Stimulated activated CD4-positive, alpha-beta T cell treated with anti-CD3 and anti-CD28 coated beads, Interleukin-15, amount 100 ng/mL, for 24 hours (primary cell): ENCODE measurements at regions not wholly inside any gene's neighbourhood (a gene's known extent, or its start where the extent isn't known, plus 50 kb on each side); places are given as distances from the start of the nearest gene placed in this dataset.
"Not testable (repeated sequence)": the region's sequence is repeated elsewhere in the genome, so short reads cannot be mapped to it uniquely, and the experiment has no call there.

Experiments used
- DNase-seq: peaks from one replicate; pipeline ENCODE4 v3.0.0-alpha.2; 2020

- DNase-seq = no peak
Observed at GRCh38 chr2:239801404-239802184, 223.5 kb downstream of the NDUFA10 start.

DNA sequence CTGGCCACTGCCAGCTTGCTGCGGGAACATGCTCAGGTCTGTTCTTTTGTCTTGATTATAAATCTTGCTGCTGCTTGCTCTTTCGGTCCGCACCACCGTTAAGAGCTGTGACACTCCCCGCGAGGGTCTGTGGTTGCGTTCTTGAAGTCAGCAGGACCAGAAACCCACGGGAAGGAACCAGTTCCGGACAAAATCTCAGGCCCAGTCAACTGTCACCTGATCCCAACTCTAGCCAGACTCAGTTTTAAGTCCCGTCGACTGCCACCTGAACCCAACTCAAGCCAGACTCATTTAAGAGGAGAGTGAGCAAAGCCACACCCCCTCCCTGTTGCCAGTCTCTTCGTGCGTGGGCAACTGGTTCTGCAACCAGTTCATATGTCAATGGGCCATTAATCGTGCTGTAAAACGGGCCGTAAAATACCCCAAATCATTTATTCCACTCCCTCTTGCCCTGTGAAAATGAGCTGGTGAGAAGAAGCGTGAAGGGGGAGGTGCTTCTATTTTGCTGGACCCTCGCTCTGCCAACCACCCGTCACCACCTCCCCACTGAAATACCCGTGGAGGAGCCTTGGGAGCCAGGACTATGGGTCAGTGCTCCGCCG lies 224.3 kb downstream of the NDUFA10 start:
- DNase-seq = no peak

DNA sequence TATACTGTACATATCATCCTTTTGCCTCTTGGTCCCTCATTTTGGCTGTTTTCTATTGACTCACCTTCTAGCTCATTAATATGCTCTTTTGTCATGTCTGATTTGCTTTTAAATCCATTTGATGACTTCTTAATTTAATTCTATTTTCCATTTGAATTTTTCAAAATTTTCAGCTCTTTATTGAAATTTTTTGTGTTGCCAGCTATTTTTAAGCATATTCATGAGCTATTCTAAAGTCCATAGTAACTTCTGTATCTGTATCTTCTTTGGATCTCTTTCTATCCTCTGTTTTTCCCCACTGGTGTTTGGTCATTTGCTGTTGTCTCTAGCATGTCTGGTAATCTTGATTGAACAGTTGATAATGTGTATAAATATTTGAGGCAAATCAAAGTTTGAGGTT lies 227.8 kb downstream of the NDUFA10 start:
- no peak for DNase-seq

- DNase-seq = not testable (repeated sequence)
Observed at GRCh38 chr2:239795761-239796160, 229.4 kb downstream of the NDUFA10 start.

GRCh38 chr2:239793836-239794235 lies 231.3 kb downstream of the NDUFA10 start:
- DNase-seq = no peak

DNA sequence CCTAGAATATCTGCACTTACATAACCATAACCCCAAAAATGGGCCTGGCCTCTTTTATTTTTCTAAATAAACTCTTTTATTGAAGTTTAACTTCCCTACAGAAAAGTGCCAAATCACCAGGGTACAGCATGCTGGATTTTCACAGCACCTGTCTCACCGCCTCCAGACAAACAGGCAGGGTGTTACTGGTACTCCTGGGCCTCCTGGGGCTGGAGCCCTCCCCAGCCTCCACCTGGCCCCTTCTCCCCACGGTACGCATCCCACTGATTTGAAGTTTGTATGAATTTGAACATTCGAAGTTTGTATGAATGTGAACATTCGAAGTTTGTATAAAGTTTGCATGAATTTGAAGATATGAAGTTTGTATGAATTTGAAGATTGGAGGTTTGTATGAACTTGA lies 232.1 kb downstream of the NDUFA10 start:
- DNase-seq = no peak

DNA sequence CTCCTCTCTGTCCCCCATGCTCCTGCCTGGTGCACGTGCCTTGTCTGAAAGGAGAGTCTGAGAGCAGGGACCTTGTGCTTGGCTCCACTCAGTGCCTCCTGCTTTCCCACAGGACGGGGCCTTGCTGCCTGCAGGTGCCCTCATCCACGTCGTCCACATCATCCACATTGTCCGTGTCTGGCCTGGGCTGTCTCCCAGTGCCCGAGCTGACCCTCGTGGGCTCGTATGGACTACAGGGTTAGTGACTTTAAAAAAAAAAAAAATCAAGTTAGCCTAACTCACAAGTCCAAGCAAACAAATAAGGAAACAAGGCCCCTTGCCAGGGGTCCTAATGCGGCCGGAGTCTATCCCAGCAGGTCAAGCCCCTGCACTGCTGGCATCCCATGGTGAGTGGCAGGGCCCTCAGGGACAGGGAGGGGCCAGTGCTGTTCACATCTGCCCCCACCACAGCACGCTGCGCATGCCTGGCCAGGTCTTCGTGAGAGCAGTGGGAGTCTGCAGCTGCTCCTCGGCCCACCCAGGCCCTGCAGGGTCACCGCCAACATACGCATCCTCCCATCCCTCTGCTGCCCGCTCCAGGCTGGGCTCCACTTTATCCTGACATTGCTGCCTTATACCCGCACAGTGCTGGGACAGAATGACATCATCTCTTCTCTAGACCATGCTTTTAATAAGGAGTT lies 232.6 kb downstream of the NDUFA10 start:
- DNase-seq = no peak

- no peak for DNase-seq
Observed at GRCh38 chr2:239791526-239792404, 233.4 kb downstream of the NDUFA10 start.

DNA sequence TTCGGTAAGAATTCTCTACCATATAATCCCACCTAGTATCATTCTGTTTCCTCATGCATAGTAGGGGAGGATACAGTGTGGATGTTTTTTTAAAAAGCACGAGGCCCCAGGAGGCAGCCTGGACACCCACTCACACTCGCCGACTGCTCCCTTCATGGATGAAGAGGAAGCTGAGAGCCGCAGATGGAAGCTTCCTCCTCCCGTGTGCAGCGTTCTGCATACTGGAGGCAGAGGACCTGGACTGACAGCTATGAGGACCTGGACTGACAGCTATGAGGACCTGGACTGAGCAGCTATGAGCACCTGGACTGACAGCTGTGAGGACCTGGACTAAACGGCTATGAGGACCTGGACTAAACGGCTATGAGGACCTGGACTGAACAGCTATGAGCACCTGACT lies 234.4 kb downstream of the NDUFA10 start:
- no peak for DNase-seq

DNA sequence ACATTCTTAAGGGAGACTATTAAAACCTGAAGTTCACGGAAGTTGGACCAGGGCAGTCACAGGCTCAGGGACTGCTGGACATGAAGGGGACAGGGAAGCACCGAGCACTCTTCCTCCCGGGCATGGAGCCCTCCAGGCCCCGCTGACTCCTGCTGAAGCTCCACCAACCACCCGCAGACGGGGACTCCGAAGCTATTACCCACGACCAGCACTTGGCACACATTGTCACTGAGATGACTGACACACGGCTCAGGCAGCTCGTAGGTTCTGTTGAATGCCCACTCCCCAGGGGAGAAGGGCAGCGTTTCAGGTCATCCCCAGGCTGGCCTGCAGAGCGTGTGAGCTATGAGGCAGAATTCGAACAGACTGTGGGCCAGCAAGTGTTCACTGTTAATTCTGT lies 234.8 kb downstream of the NDUFA10 start:
- no peak for DNase-seq

- no peak for DNase-seq
Observed at GRCh38 chr2:239789711-239790110, 235.4 kb downstream of the NDUFA10 start.

- DNase-seq = no peak
Observed at GRCh38 chr2:239788576-239789098, 236.5 kb downstream of the NDUFA10 start.

DNA sequence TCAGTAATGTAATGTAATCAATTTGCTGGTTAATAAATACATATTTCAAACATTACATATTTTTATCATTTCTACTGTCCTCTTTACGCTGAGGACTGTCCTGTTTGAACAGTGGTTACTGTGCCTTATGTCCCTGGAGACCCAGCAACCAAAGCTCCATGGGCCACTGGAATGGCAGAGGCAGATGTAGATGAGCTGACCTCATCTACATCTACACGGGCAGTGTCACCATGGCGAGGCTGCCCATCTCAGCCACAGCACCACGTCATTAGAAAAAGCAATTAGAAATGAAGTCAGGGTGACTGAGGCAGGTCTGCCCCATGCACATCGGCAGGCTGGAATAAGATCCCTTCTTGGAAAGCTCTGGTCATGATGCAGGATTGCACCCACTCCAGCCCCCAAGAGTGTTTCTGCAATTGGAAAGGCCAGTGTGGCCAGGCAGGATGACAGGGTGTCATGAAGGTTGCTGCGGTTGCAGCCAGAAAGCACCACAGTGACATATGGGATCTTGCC lies 237.5 kb downstream of the NDUFA10 start:
- DNase-seq = no peak

DNA sequence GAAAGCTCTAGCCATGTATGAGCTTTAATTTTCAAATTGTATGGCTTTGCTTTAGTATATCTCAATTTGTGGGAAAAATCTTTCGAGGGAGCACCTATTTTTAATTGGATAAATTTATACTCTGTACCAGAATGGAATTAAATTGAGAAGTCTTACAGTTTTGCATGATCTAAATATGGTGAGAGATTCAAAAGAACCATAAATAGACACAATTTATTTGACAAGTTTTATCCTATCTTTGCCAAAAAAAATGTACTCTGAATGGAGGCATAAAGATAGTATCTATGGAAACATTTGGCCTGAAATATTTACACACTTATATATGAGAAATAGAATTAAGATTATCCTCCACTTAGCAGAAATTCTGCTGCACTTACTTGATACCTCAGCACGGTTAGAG lies 238.4 kb downstream of the NDUFA10 start:
- DNase-seq = no peak

- no peak for DNase-seq
Observed at GRCh38 chr2:239781454-239781853, 243.7 kb downstream of the NDUFA10 start.

- DNase-seq = no peak
Observed at GRCh38 chr2:239780236-239780994, 244.7 kb downstream of the NDUFA10 start.

DNA sequence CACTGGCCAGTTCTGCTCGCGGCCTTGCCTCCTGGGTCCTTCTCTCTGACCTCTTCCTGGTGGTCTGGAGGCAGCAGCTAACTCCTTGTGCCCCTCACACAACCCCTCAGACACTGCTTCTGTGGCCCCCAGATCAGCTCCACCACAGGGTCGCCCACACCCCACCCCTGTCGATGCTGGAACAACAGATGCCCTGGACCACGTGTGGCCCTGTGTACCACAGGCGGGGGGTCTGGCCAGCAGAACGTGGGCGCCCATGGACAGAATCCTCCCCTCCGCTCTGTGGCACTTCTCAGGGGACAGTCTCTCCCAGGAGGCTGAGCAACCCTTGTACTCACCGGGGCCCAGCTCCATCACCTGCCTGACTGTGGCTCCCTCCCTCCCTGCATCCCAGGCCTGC lies 245.6 kb downstream of the NDUFA10 start:
- DNase-seq = no peak

DNA sequence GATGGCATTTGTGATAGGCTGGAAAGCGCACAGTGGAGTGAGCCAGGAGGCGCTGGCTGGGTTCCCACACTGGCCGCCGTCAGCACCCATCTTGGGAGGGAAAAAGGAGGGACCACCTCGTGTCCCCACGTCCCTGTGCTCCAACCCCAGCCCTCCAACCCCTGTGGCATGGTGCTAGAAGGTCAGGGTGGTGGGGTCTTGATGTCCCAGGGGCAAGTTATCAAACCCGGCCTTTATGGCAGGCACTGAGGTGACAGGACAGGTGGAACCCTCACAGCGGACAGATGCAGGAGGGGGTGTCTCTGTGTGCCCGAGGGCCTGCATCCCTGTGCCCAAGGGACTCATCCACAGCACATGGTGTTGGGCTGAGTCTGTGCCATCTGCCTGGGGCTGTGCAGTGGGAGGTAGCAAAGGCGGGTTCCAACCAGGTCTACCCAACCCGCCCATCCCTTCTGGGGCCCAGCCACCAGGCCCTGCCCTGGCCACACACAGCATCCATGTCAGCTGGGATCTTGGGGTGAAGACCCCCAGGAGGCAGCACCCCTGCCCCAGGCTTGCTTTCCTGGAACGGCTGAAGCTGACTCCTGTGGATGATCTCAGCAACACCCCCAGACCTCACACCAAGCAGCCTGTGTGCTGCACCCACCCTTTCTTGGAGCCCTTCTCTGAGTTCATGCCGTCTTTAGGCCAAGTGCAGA lies 246.1 kb downstream of the NDUFA10 start:
- no peak for DNase-seq

DNA sequence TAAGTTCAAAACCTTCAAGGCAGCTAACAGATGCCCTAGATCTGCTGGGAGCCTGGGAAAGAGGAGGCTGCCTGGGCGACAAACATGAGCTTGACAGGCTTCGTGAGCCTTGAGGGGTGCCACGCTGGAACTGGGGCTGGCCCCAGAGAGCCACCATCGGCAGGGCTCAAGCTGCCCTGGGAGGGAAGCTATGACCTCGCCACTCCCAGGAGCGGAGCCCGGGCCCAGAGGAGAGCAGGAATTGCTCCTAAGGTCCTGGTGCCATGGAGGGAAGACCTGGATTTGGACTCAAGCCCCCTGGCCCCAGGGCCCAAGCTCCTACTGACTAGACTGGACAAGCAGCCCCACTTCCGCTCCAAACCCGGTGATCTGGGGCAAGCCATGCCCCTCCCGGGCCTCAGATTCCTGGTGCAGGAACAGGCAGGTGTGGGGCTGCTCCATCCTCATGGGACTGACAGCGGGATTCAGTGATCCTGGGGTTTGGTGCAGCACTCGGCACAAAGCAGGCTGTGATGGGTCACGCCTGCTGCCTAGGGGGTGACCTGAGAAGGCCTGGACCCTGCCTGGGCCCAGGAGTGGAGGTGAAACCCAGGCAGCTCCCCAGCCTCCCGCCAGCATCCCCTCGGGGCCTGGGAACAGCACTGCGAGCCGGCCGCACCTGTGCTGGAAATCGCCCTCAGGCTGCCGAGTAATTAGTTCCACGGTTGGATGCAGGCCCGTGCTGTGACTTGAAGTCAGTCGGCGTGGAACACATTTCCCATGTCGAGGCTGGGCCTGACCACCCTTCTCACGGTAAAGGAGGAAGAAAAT lies 246.9 kb downstream of the NDUFA10 start:
- DNase-seq = no peak

GRCh38 chr2:239777219-239777618 lies 247.9 kb downstream of the NDUFA10 start:
- DNase-seq = no peak
